KMS-11 (cell line): ENCODE measurements at regions not wholly inside any gene's neighbourhood (a gene's known extent, or its start where the extent isn't known, plus 50 kb on each side); places are given as distances from the start of the nearest gene placed in this dataset.

Experiments used
- H2AFZ ChIP-seq: fragments of 200-600 bp; sonication (generic); 2 replicates; pipeline ENCODE4 v1.6.1; 2016; ENCODE audit warnings: antibody characterized with exemption, mixed run types, low read depth
- H3K27ac ChIP-seq: fragments of 200-600 bp; sonication (generic); 2 replicates; pipeline ENCODE4 v1.6.1; 2016; ENCODE audit warnings: mild to moderate bottlenecking, mixed run types
- H3K27me3 ChIP-seq: fragments of 200-600 bp; sonication (generic); 2 replicates; pipeline ENCODE4 v1.6.1; 2017; ENCODE audit warnings: mild to moderate bottlenecking, low read depth, mixed run types, moderate library complexity; ENCODE audit not compliant: insufficient read depth
- H3K36me3 ChIP-seq: fragments of 200-600 bp; sonication (generic); 2 replicates; pipeline ENCODE4 v1.6.1; 2017; ENCODE audit warnings: mild to moderate bottlenecking, mixed run types; ENCODE audit not compliant: insufficient read depth
- H3K4me1 ChIP-seq: fragments of 200-600 bp; sonication (generic); 2 replicates; pipeline ENCODE4 v1.6.1; 2016; ENCODE audit warnings: mild to moderate bottlenecking, low read depth, mixed run types; ENCODE audit not compliant: poor library complexity, severe bottlenecking
- H3K4me2 ChIP-seq: fragments of 200-600 bp; sonication (generic); 2 replicates; pipeline ENCODE4 v1.7.0; 2016; ENCODE audit warnings: mild to moderate bottlenecking, mixed run types
- H3K4me3 ChIP-seq: fragments of 200-600 bp; sonication (generic); IDR thresholded peaks from 2 replicates; pipeline ENCODE4 v1.6.1; 2017; ENCODE audit warnings: low read depth, low read length, mixed read lengths; ENCODE audit not compliant: insufficient read depth
- H3K79me2 ChIP-seq: fragments of 200-600 bp; sonication (generic); 2 replicates; pipeline ENCODE4 v1.6.1; 2016; ENCODE audit warnings: low read depth, mixed run types; ENCODE audit not compliant: insufficient read depth
- H3K9ac ChIP-seq: fragments of 200-600 bp; sonication (generic); 2 replicates; pipeline ENCODE4 v1.6.1; 2016; ENCODE audit warnings: mild to moderate bottlenecking, mixed run types
- H4K20me1 ChIP-seq: fragments of 200-600 bp; sonication (generic); 2 replicates; pipeline ENCODE4 v1.6.1; 2016; ENCODE audit warnings: mild to moderate bottlenecking, mixed run types; ENCODE audit not compliant: insufficient read depth
- TF ChIP-seq, protein P1 (sequence below): fragments of 200-600 bp; sonication (generic); conservative IDR thresholded peaks from 2 replicates; pipeline ENCODE4 v1.6.1; 2017; ENCODE audit warnings: low read depth, mild to moderate bottlenecking, antibody characterized with exemption, low read length, moderate library complexity, mixed read lengths

DNA sequence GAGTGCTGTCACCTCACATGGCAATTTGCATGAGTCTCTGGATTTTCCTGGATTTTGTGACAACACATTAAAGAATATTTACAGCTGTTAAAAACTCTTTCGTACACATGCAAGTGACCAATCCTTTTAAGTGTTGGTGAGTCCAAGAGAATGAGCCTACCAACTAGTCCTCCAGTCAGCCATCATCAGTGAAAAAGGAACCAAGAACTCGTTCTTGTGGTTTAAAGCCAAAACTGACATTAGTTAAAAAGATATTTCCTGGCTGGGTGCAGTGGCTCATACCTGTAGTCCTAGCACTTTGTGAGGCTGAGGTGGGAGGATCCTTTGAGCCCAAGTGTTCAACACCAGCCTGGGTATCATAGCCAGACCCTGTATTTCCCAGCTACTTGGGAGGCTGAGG, 215.4 kb upstream of the ITGA4 start:
- Histone ChIP-seq H3K36me3 (no peaks in the 10 kb centered on the region), H3K4me2 (no peak overlapping the region), H3K9ac (no peak overlapping the region), H3K79me2 (no peaks in the 10 kb centered on the region), H3K27ac (no peak overlapping the region), H3K27me3 (no peaks in the 10 kb centered on the region), H4K20me1 (no peaks in the 10 kb centered on the region), H3K4me3 (no peak overlapping the region), H3K4me1 (no peaks in the 10 kb centered on the region), H2AFZ (no peak overlapping the region)
- TF ChIP-seq, protein P1, sequence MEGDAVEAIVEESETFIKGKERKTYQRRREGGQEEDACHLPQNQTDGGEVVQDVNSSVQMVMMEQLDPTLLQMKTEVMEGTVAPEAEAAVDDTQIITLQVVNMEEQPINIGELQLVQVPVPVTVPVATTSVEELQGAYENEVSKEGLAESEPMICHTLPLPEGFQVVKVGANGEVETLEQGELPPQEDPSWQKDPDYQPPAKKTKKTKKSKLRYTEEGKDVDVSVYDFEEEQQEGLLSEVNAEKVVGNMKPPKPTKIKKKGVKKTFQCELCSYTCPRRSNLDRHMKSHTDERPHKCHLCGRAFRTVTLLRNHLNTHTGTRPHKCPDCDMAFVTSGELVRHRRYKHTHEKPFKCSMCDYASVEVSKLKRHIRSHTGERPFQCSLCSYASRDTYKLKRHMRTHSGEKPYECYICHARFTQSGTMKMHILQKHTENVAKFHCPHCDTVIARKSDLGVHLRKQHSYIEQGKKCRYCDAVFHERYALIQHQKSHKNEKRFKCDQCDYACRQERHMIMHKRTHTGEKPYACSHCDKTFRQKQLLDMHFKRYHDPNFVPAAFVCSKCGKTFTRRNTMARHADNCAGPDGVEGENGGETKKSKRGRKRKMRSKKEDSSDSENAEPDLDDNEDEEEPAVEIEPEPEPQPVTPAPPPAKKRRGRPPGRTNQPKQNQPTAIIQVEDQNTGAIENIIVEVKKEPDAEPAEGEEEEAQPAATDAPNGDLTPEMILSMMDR: no peak

DNA sequence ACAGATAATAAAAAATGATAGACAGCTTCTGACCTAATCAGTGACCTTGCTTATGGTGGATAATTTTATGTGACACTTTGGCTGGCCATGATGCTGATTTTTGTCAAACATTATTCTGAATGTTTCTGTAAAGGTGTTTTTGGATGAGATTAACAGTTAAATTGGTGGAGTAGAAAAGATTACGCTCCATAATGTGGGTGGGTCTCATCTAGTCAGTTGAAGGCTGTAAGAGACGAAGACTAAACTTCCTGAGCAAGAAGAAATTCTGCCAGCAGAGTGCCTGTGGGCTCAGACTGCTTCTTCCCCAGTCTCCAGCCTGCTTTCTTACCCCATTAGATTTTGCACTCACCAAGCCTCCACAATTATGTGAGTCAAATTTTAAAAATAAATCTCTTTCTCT, 214.9 kb upstream of the ITGA4 start:
- Histone ChIP-seq H2AFZ (no peak overlapping the region), H3K4me1 (no peaks in the 10 kb centered on the region), H3K9ac (no peak overlapping the region), H3K79me2 (no peaks in the 10 kb centered on the region), H3K27me3 (no peaks in the 10 kb centered on the region), H3K27ac (no peak overlapping the region), H4K20me1 (no peaks in the 10 kb centered on the region), H3K36me3 (no peaks in the 10 kb centered on the region), H3K4me2 (no peak overlapping the region), H3K4me3 (no peak overlapping the region)
- TF ChIP-seq, protein P1: no peak

DNA sequence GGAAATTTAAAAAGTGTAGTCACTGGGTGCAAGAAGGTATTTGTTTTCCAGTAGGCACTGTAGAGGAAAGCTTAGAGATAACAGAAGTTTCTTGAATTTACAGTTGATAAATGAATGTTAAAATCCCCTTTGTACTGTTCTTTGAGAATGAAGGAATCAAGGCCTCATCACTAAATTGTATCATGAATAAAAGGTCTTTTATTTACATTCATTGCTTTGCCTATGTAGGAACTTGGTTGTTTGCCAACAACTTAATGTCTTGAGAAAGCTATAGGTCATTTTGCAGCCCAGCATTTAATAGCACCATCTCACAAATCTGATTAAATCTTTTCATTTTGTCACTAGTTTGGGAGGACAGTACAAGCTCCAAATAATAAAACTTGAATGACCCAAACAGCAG, 213.9 kb upstream of the ITGA4 start:
- TF ChIP-seq, protein P1: no peak
- Histone ChIP-seq H4K20me1 (no peaks in the 10 kb centered on the region), H3K9ac (no peak overlapping the region), H3K4me3 (no peak overlapping the region), H3K4me2 (no peak overlapping the region), H3K27me3 (no peaks in the 10 kb centered on the region), H3K79me2 (no peaks in the 10 kb centered on the region), H3K36me3 (no peaks in the 10 kb centered on the region), H3K27ac (no peak overlapping the region), H2AFZ (no peak overlapping the region), H3K4me1 (no peaks in the 10 kb centered on the region)

DNA sequence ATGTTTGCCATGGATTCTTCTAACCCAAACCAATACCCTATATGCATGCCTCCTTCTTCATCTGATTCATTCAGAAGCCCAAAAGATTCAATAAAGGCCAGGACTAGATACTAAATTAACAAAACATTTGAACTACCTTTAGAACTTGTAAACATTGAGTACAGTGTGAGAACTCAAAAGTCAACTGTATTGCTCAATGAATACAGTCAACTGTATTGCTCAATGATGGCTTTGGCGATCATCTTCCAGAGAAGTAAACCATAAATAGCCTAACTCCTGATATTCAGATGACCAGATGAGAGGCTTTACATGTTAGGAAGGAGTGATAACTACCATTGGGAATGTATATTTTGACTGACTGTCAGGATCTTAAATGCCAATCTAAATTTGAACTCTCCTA, 206.5 kb upstream of the ITGA4 start:
- H3K36me3 ChIP-seq: no peaks in the 10 kb centered on the region
- no peak overlapping the region for H2AFZ ChIP-seq
- TF ChIP-seq, protein P1: no peak
- no peak overlapping the region for H3K4me3 ChIP-seq
- H3K4me1 ChIP-seq: no peaks in the 10 kb centered on the region
- H3K9ac ChIP-seq: no peak overlapping the region
- no peaks in the 10 kb centered on the region for H4K20me1 ChIP-seq
- H3K27ac ChIP-seq: no peak overlapping the region
- no peaks in the 10 kb centered on the region for H3K79me2 ChIP-seq
- no peaks in the 10 kb centered on the region for H3K27me3 ChIP-seq
- no peak overlapping the region for H3K4me2 ChIP-seq
